Right lobe of liver (tissue), 4 donors: ENCODE measurements at regions not wholly inside any gene's neighbourhood (a gene's known extent, or its start where the extent isn't known, plus 50 kb on each side); places are given as distances from the start of the nearest gene placed in this dataset.

ENCODE experiments used
- POLR2A ChIP-seq: fragments of 450-650 bp; IDR thresholded peaks from one replicate; pipeline ENCODE4 v1.6.1; 2017; ENCODE audit warnings: antibody characterized with exemption, mild to moderate bottlenecking
- TF ChIP-seq, protein P1 (sequence below), 4 donors: fragments of 200-600 bp in 3 of 4; fragments of 450-650 bp in 1 of 4; IDR thresholded peaks; one replicate each; pipeline versions ENCODE4 v1.5.1 to v1.8.0; 2016 to 2022; ENCODE audit warnings: antibody characterized with exemption in 4 of 4, mild to moderate bottlenecking in 2 of 4
- donor health status: DM: no; HTN: no; CAD: no.
- donor health status: DM: no; HTN: no; CAD: no.
- donor health status: DM: no; HTN: yes; CAD: no.

GRCh38 chr6:140774080-140774505 lies 1358.6 kb upstream of the GJE1 start:
- TF ChIP-seq, protein P1, sequence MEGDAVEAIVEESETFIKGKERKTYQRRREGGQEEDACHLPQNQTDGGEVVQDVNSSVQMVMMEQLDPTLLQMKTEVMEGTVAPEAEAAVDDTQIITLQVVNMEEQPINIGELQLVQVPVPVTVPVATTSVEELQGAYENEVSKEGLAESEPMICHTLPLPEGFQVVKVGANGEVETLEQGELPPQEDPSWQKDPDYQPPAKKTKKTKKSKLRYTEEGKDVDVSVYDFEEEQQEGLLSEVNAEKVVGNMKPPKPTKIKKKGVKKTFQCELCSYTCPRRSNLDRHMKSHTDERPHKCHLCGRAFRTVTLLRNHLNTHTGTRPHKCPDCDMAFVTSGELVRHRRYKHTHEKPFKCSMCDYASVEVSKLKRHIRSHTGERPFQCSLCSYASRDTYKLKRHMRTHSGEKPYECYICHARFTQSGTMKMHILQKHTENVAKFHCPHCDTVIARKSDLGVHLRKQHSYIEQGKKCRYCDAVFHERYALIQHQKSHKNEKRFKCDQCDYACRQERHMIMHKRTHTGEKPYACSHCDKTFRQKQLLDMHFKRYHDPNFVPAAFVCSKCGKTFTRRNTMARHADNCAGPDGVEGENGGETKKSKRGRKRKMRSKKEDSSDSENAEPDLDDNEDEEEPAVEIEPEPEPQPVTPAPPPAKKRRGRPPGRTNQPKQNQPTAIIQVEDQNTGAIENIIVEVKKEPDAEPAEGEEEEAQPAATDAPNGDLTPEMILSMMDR (IDR thresholded peaks at IDR 0.05): no peak
- no peak for TF ChIP-seq POLR2A
